Nephron progenitor cell (in vitro differentiated cells): ENCODE measurements at regions not wholly inside any gene's neighbourhood (a gene's known extent, or its start where the extent isn't known, plus 50 kb on each side); places are given as distances from the start of the nearest gene placed in this dataset.
"Not testable (repeated sequence)": the region's sequence is repeated elsewhere in the genome, so short reads cannot be mapped to it uniquely, and the experiment has no call there.

Experiments
- DNase-seq: peaks from one replicate; pipeline ENCODE4 v3.0.0; 2021
- H3K27ac Mint-ChIP-seq: 2 replicates; pipeline ENCODE4 v1.8.0; 2021; ENCODE audit warnings: mild to moderate bottlenecking, moderate library complexity, mixed read lengths
- H3K27me3 Mint-ChIP-seq: 2 replicates; pipeline ENCODE4 v1.8.0; 2021; ENCODE audit warnings: mild to moderate bottlenecking, low read depth, mixed read lengths; ENCODE audit not compliant: poor library complexity
- H3K36me3 Mint-ChIP-seq: 2 replicates; pipeline ENCODE4 v1.8.0; 2021; ENCODE audit warnings: low read depth, mixed read lengths
- H3K4me1 Mint-ChIP-seq: 2 replicates; pipeline ENCODE4 v1.8.0; 2021; ENCODE audit warnings: mixed read lengths
- H3K4me3 Mint-ChIP-seq: 2 replicates; pipeline ENCODE4 v1.8.0; 2021; ENCODE audit warnings: mild to moderate bottlenecking, moderate library complexity, mixed read lengths
- H3K9me3 Mint-ChIP-seq: 2 replicates; pipeline ENCODE4 v1.8.0; 2021; ENCODE audit warnings: mild to moderate bottlenecking, moderate library complexity, mixed read lengths
- CTCF ChIP-seq: fragments of 200-600 bp; sonication (generic); IDR thresholded peaks from 2 replicates; pipeline ENCODE4 v1.5.0; 2021; ENCODE audit warnings: antibody characterized with exemption

DNA sequence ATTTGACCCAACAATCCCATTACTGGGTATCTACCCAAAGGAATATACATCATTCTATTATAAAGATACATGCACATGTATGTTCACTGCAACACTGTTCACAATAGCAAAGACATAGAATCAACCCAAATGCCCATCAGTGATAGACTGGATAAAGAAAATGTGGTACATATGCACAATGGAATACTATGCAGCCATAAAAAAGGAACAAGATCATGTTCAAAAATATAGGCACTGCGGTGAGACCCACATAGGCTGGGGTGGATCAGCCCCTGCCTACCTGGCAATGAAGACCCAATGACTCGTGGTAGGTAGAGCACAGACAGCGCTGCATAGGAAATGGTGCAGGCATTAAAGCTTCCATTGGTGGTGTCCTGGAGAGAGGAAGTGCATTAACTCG is 88.6 kb upstream of the NFIL3 start:
- Mint-ChIP-seq H3K9me3 (peaks cover 39% of the 10 kb centered on the region), H3K4me1 (peaks cover 18% of the 10 kb centered on the region), H3K27me3 (peaks cover 28% of the 10 kb centered on the region)
- not testable (repeated sequence) for DNase-seq, H3K27ac Mint-ChIP-seq, H3K4me3 Mint-ChIP-seq, H3K36me3 Mint-ChIP-seq

DNA sequence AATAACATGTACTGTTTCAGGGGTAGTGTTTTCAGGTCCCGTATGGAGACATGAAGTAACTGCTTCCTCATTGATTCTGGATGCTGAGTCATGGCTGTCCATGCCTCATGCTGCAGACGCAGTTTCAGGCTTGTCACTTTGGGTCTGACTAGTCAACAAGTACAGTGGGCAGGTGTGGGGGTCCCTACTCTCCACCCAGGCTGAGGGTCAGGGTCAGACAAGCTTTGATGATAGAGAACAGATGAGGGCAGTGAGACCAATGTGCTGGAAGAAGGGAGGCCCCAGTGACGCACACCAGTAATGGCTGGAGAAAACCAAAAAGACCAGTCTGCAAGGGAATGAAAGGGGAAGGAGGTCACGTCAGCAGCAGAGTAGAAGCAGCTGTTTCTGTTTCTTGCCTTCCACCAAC is 80.0 kb upstream of the NFIL3 start:
- peaks cover 38% of the 10 kb centered on the region for H3K27me3 Mint-ChIP-seq
- H3K36me3 Mint-ChIP-seq: no peaks in the 10 kb centered on the region
- H3K9me3 Mint-ChIP-seq: no peaks in the 10 kb centered on the region
- no peak for DNase-seq
- no peak overlapping the region for H3K4me3 Mint-ChIP-seq
- TF ChIP-seq CTCF: no peak
- peaks cover 27% of the 10 kb centered on the region for H3K4me1 Mint-ChIP-seq
- peak overlapping the region; percentile 71 for H3K27ac Mint-ChIP-seq

GRCh38 chr9:91502913-91503672 is 79.5 kb upstream of the NFIL3 start:
- Mint-ChIP-seq H3K9me3 (no peaks in the 10 kb centered on the region), H3K4me1 (peaks cover 27% of the 10 kb centered on the region), H3K27me3 (peaks cover 32% of the 10 kb centered on the region), H3K4me3 (no peak overlapping the region), H3K27ac (no peak overlapping the region), H3K36me3 (no peaks in the 10 kb centered on the region)
- TF ChIP-seq CTCF: no peak
- DNase-seq: no peak

GRCh38 chr9:91502475-91502874 is 78.8 kb upstream of the NFIL3 start:
- peaks cover 28% of the 10 kb centered on the region for H3K27me3 Mint-ChIP-seq
- H3K4me1 Mint-ChIP-seq: peaks cover 27% of the 10 kb centered on the region
- H3K9me3 Mint-ChIP-seq: no peaks in the 10 kb centered on the region
- no peak for DNase-seq
- H3K4me3 Mint-ChIP-seq: no peak overlapping the region
- no peaks in the 10 kb centered on the region for H3K36me3 Mint-ChIP-seq
- no peak overlapping the region for H3K27ac Mint-ChIP-seq
- TF ChIP-seq CTCF: no peak

DNA sequence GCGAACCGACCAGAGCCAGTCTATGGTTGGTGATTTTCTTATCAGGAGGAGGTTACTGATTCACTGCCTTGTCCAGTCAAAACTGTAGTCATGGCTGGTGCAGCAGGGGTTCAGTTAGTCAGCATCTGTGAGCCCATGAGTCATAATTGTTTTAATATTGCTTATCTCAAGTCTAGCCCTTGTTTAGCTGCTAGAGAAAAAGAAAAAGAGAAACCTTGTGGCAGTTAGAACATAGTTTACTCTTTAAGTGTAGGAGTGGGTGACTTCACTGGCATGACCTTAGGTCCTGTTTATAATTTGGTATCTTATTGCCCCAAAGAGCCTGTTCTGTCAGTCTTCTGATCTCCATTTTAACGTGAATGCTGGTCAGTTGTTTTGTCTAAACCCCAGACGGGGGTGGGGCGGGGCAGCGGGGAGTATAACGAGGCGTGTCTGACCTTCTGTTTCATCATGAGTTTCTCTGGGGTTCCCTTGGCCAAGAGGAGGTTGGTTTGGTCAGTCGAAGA is 76.9 kb upstream of the NFIL3 start:
- H3K36me3 Mint-ChIP-seq: no peaks in the 10 kb centered on the region

DNA sequence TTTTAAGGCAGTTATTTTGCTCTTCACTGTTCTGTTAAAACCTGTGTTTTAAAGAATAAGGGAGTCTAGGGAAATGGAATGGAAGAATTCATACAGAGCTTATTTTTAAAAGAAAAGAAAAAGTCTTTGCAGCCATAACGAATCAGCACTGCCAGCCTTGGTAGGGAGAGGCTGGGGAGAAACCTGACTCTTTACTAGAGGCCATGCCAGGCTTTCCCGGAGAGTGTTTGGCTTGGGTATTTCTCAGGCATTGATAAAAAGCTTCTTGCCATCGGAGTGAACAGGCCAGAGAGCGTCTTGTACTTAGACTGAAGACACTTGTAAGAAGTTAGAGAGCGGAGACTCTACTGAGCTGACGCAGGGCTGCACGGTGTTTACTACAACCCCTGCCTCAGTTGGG is 72.7 kb upstream of the NFIL3 start:
- Mint-ChIP-seq H3K4me3 (no peak overlapping the region), H3K27me3 (peaks cover 33% of the 10 kb centered on the region), H3K36me3 (no peaks in the 10 kb centered on the region), H3K4me1 (peaks cover 11% of the 10 kb centered on the region), H3K9me3 (peaks cover 3% of the 10 kb centered on the region), H3K27ac (no peak overlapping the region)
- DNase-seq: no peak
- TF ChIP-seq CTCF: no peak

More for the DNA sequence above, 76.9 kb upstream of the NFIL3 start:
- no peak for DNase-seq
- TF ChIP-seq CTCF: no peak
- H3K9me3 Mint-ChIP-seq: no peaks in the 10 kb centered on the region
- peaks cover 31% of the 10 kb centered on the region for H3K4me1 Mint-ChIP-seq
- peaks cover 22% of the 10 kb centered on the region for H3K27me3 Mint-ChIP-seq
- no peak overlapping the region for H3K4me3 Mint-ChIP-seq
- H3K27ac Mint-ChIP-seq: no peak overlapping the region
